ENCODE measurements at regions not wholly inside any gene's neighbourhood (a gene's known extent, or its start where the extent isn't known, plus 50 kb on each side); places are given as distances from the start of the nearest gene placed in this dataset.

GRCh38 chr18:67621049-67621713 lies 104.7 kb upstream of the DSEL start:
- DNase-seq: no peak

DNA sequence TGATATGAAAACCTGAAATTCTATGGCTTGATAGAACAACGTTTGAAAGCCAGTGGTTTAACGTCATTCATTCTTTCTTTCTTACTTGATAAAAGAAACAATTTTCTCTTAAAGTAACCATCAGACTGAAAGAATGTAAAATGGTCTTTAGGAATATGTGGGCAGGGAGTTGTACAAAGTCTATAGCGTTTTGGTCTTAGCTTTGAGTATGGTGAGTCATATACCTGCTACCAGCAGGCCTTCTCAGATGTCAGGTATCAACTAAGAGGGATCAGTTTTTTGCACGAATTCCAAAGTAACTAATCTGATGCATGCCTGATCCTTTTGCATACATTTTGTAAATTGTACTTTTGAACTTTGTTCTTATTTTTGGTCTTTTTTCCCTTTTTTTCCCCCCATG lies 101.5 kb upstream of the DSEL start:
- no peak for DNase-seq

- DNase-seq: no peak
These were observed 99.4 kb upstream of the DSEL start for GRCh38 chr18:67615876-67616275.

GRCh38 chr18:67613731-67614130 lies 97.2 kb upstream of the DSEL start:
- no peak for DNase-seq

- no peak for DNase-seq
These were observed 95.8 kb upstream of the DSEL start for GRCh38 chr18:67612281-67612680.

DNA sequence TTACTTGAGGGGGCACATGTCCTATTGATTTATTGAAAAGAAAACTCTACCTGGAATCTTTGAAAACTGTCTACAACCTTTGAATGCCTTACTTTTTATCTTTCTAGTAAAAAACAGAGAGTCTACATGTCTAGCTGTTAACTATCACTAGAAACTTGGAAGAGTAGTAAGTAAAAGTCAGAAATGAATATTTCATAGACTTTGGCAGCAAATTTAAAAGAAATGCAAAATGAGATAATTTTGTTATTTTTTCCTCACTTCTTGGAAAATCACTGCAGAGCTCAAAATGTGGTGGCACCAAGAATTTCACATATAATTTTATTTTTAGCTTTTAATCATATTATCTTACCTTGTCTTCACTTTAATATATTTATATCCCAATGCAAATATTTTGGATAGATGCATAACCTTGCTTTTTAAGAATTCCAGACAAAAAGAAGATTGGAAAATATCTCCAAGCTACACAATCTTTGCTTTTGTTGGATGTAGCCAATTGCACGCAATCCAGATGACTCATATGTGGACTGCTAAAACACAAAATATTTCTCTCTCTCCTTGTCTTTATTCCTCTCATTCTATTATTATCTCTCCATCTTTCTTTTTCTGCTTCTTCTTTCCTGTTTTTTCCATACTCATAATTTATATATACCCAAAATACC lies 92.2 kb upstream of the DSEL start:
- DNase-seq: no peak

GRCh38 chr18:67608191-67608590 lies 91.7 kb upstream of the DSEL start:
- no peak for DNase-seq

GRCh38 chr18:67600181-67601180 lies 84.0 kb upstream of the DSEL start:
- DNase-seq: no peak

DNA sequence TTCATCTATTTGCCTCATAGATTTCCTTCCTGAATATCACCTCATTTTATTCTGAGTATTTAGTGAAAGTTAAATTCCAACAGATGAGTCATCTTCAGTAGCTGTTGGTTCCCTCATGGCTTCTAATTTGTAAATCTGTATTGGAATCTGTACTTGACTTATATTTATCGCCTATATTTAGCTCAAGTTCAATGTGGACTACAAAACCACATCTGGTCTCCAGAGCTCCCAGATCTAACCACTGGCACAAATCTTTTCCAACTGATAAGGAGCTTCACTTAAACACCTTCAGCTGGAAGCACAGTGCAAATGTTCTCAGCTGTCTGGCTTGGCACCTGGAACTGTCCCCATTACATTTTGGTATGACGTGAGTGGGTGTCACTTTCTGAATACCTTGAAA lies 82.8 kb upstream of the DSEL start:
- DNase-seq: no peak

- no peak for DNase-seq
These were observed 81.2 kb upstream of the DSEL start for GRCh38 chr18:67597759-67598158.

DNA sequence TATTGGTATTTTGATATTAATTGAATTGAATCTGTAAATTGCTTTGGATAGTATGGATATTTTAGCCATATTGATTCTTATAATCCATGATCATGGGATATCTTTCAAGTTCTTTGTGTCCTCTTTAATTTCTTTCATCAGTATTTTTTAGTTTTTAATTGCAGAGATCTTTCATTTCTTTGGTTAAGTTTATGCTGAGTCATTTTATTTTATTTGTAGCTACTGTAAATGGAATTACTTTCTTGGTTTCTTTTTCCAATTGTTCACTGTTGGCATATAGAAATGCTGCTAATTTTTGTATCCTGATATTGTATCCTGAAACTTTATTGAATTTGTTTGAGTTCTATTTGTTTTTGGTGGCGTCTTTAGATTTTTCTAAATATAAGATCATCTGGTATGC lies 79.5 kb upstream of the DSEL start:
- DNase-seq: no peak

- no peak for DNase-seq
These were observed 74.1 kb upstream of the DSEL start for GRCh38 chr18:67590571-67591141.

- DNase-seq: no peak
These were observed 72.8 kb upstream of the DSEL start for GRCh38 chr18:67589325-67589724.

- no peak for DNase-seq
These were observed 69.6 kb upstream of the DSEL start for GRCh38 chr18:67586101-67586500.

GRCh38 chr18:67583621-67584020 lies 67.1 kb upstream of the DSEL start:
- no peak for DNase-seq

- no peak for DNase-seq
These were observed 66.0 kb upstream of the DSEL start for GRCh38 chr18:67582488-67582887.

GRCh38 chr18:67581178-67581577 lies 64.7 kb upstream of the DSEL start:
- DNase-seq: no peak

- no peak for DNase-seq
These were observed 60.9 kb upstream of the DSEL start for GRCh38 chr18:67577386-67577785.

- DNase-seq: no peak
These were observed 58.2 kb upstream of the DSEL start for GRCh38 chr18:67574749-67575148.

DNA sequence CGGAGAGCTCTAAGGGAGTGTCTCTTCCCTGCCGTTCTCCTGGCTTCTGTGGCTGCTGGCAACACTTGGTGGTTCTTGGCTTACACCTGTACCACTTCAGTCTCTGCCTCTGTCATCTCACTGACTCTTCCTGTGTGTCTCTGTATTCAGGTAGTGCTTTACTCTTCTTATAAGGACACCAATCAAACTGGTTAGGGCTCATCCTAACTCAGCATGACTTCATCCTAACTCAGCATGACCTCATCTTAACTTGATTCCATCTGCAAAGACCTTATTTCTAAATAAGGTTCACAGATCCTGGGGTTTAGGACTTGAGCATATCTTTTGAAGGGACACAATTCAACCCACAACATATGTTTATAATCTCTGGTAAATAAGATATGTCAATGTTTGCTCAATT lies 51.6 kb upstream of the DSEL start:
- DNase-seq: no peak
